HG03439 (cell line): ENCODE measurements at regions not wholly inside any gene's neighbourhood (a gene's known extent, or its start where the extent isn't known, plus 50 kb on each side); places are given as distances from the start of the nearest gene placed in this dataset.
"Not testable (repeated sequence)": the region's sequence is repeated elsewhere in the genome, so short reads cannot be mapped to it uniquely, and the experiment has no call there.

Experiments
- ATAC-seq: cut with Tn5 transposase; IDR thresholded peaks from one replicate; pipeline ENCODE4 v1.9.1; 2021; ENCODE audit warnings: mild to moderate bottlenecking, moderate library complexity; ENCODE audit not compliant: unreplicated experiment

- no peak for ATAC-seq
Observed at GRCh38 chr6:141513830-141514229, 618.9 kb upstream of the GJE1 start.

- no peak for ATAC-seq
Observed at GRCh38 chr6:141510803-141511202, 621.9 kb upstream of the GJE1 start.

GRCh38 chr6:141506062-141506461 is 626.7 kb upstream of the GJE1 start:
- not testable (repeated sequence) for ATAC-seq

- ATAC-seq: not testable (repeated sequence)
Observed at GRCh38 chr6:141504318-141504717, 628.4 kb upstream of the GJE1 start.

GRCh38 chr6:141501616-141502015 is 631.1 kb upstream of the GJE1 start:
- no peak for ATAC-seq

- ATAC-seq: no peak
Observed at GRCh38 chr6:141498977-141499376, 633.7 kb upstream of the GJE1 start.

GRCh38 chr6:141492521-141493284 is 640.0 kb upstream of the GJE1 start:
- no peak for ATAC-seq

GRCh38 chr6:141491684-141492083 is 641.0 kb upstream of the GJE1 start:
- no peak for ATAC-seq

- ATAC-seq: no peak
Observed at GRCh38 chr6:141490982-141491381, 641.7 kb upstream of the GJE1 start.

GRCh38 chr6:141488488-141488887 is 644.2 kb upstream of the GJE1 start:
- peak; percentile 37 for ATAC-seq

- no peak for ATAC-seq
Observed at GRCh38 chr6:141486942-141487341, 645.8 kb upstream of the GJE1 start.

GRCh38 chr6:141484711-141485110 is 648.0 kb upstream of the GJE1 start:
- ATAC-seq: peak; percentile 72

GRCh38 chr6:141483598-141484061 is 649.1 kb upstream of the GJE1 start:
- peak; percentile 89 for ATAC-seq

- no peak for ATAC-seq
Observed at GRCh38 chr6:141482796-141483597, 649.7 kb upstream of the GJE1 start.

GRCh38 chr6:141475259-141475658 is 657.5 kb upstream of the GJE1 start:
- no peak for ATAC-seq

GRCh38 chr6:141472162-141472928 is 660.4 kb upstream of the GJE1 start:
- ATAC-seq: no peak

- ATAC-seq: no peak
Observed at GRCh38 chr6:141470810-141471209, 661.9 kb upstream of the GJE1 start.

- no peak for ATAC-seq
Observed at GRCh38 chr6:141467881-141468280, 664.8 kb upstream of the GJE1 start.

GRCh38 chr6:141467041-141467440 is 665.7 kb upstream of the GJE1 start:
- no peak for ATAC-seq

- no peak for ATAC-seq
Observed at GRCh38 chr6:141464896-141465295, 667.8 kb upstream of the GJE1 start.

GRCh38 chr6:141464490-141464889 is 668.2 kb upstream of the GJE1 start:
- peak; percentile 77 for ATAC-seq
